Epithelial cell of esophagus (primary cell): ENCODE measurements at regions not wholly inside any gene's neighbourhood (a gene's known extent, or its start where the extent isn't known, plus 50 kb on each side); places are given as distances from the start of the nearest gene placed in this dataset.

Experiments used
- DNase-seq: peaks from one replicate; pipeline ENCODE4 v3.0.0; 2010; ENCODE audit warnings: low read depth
- H3K4me3 ChIP-seq: 2 replicates; pipeline ENCODE4 v1.5.1; 2011; ENCODE audit warnings: mild to moderate bottlenecking, low read length, control low read depth
- CTCF ChIP-seq: IDR thresholded peaks from 2 replicates; pipeline ENCODE4 v1.5.1; 2011; ENCODE audit warnings: low read depth, mild to moderate bottlenecking, low read length, control low read depth, inconsistent platforms; ENCODE audit not compliant: insufficient read depth; ENCODE audit errors: missing control alignments

GRCh38 chr3:137464341-137464740 is 299.8 kb upstream of the SOX14 start:
- TF ChIP-seq CTCF: no peak
- H3K4me3 ChIP-seq: no peak overlapping the region
- DNase-seq: no peak

GRCh38 chr3:137468446-137468845 is 295.7 kb upstream of the SOX14 start:
- H3K4me3 ChIP-seq: no peak overlapping the region
- no peak for TF ChIP-seq CTCF
- no peak for DNase-seq

- TF ChIP-seq CTCF: no peak
- no peak overlapping the region for H3K4me3 ChIP-seq
- DNase-seq: no peak
These were observed 294.9 kb upstream of the SOX14 start for GRCh38 chr3:137469263-137469662.

- no peak for DNase-seq
- TF ChIP-seq CTCF: no peak
These were observed 293.0 kb upstream of the SOX14 start for GRCh38 chr3:137471130-137471529.

GRCh38 chr3:137471558-137472204 is 292.4 kb upstream of the SOX14 start:
- no peak overlapping the region for H3K4me3 ChIP-seq
- no peak for DNase-seq
- TF ChIP-seq CTCF: no peak

More at GRCh38 chr3:137471130-137471529, 293.0 kb upstream of the SOX14 start:
- H3K4me3 ChIP-seq: no peak overlapping the region

- no peak for TF ChIP-seq CTCF
- H3K4me3 ChIP-seq: no peak overlapping the region
- DNase-seq: no peak
These were observed 286.5 kb upstream of the SOX14 start for GRCh38 chr3:137477614-137478013.
